Spleen (tissue), 7 donors: ENCODE measurements at regions not wholly inside any gene's neighbourhood (a gene's known extent, or its start where the extent isn't known, plus 50 kb on each side); places are given as distances from the start of the nearest gene placed in this dataset.

Source experiments
- CTCF ChIP-seq, 11 experiments: fragments of 200-600 bp in 7 of 11; fragments of 450-650 bp in 4 of 11; sonication (generic) in 4 of 11; IDR thresholded peaks in 8 of 11; conservative IDR thresholded peaks in 3 of 11; 1 replicate in 7 of 11; 2 replicates in 4 of 11; pipeline versions ENCODE4 v1.4.0 to v1.8.0; 2016 to 2021; ENCODE audit warnings: antibody characterized with exemption in 11 of 11, inconsistent platforms in 4 of 11, mild to moderate bottlenecking in 1 of 11
- POLR2AphosphoS5 ChIP-seq, 3 donors: sonication (generic); formaldehyde crosslinking; IDR thresholded peaks; one replicate each; pipeline ENCODE4 v1.5.1; 2017; ENCODE audit warnings: antibody characterized with exemption in 3 of 3
- donor health status: DM: no; HTN: no; CAD: no; lungs with moderate emphysema.
- donor health status: DM: no; HTN: no; CAD: no.
- donor health status: DM: no; HTN: no; CAD: no.

GRCh38 chr3:124413393-124413792, 316.9 kb upstream of the UMPS start:
- TF ChIP-seq CTCF (IDR thresholded peaks at IDR 0.05 in 8 of 11, conservative IDR thresholded peaks at IDR 0.05 in 3 of 11): no peak
- peak in 2 of 3 donors; percentile 63 to 76 for TF ChIP-seq POLR2AphosphoS5 (IDR thresholded peaks at IDR 0.05)
